Transverse colon (tissue), 4 donors: ENCODE measurements at regions not wholly inside any gene's neighbourhood (a gene's known extent, or its start where the extent isn't known, plus 50 kb on each side); places are given as distances from the start of the nearest gene placed in this dataset.

Experiments
- DNase-seq: peaks from one replicate; pipeline ENCODE4 v3.0.0-alpha.2; 2019
- H3K27ac ChIP-seq, 4 donors: fragments of 200-600 bp; sonication (generic); 2 replicates each; pipeline ENCODE4 v1.5.1; 2016 to 2018; ENCODE audit warnings: inconsistent platforms in 4 of 4
- H3K27me3 ChIP-seq: fragments of 200-600 bp; sonication (generic); 2 replicates; pipeline ENCODE4 v1.5.1; 2017; ENCODE audit warnings: inconsistent platforms
- H3K36me3 ChIP-seq, 4 donors: fragments of 200-600 bp; sonication (generic); 2 replicates each; pipeline ENCODE4 v1.5.1; 2017 to 2019; ENCODE audit warnings: inconsistent platforms in 4 of 4
- H3K4me1 ChIP-seq, 4 donors: fragments of 200-600 bp; sonication (generic); 2 replicates each; pipeline ENCODE4 v1.5.1; 2017 to 2020; ENCODE audit warnings: inconsistent platforms in 4 of 4
- H3K4me3 ChIP-seq, 4 donors: fragments of 200-600 bp; sonication (generic); 1 replicate in 1 of 4; 2 replicates in 3 of 4; pipeline versions ENCODE4 v1.5.1 to v1.6.1; 2017 to 2019; ENCODE audit warnings: inconsistent platforms in 4 of 4
- H3K9me3 ChIP-seq, 2 donors: fragments of 200-600 bp; sonication (generic); 2 replicates each; pipeline ENCODE4 v1.5.1; 2017 to 2019; ENCODE audit warnings: inconsistent platforms in 2 of 2
- EP300 ChIP-seq: sonication (generic); formaldehyde crosslinking; IDR thresholded peaks from one replicate; pipeline ENCODE4 v1.6.1; 2017; ENCODE audit warnings: antibody characterized with exemption, low read depth
- POLR2A ChIP-seq: fragments of 450-650 bp; IDR thresholded peaks from one replicate; pipeline ENCODE4 v1.6.1; 2016; ENCODE audit warnings: antibody characterized with exemption, mild to moderate bottlenecking, moderate library complexity
- POLR2AphosphoS5 ChIP-seq, 3 donors: sonication (generic); formaldehyde crosslinking; IDR thresholded peaks; one replicate each; pipeline ENCODE4 v1.6.1; 2016; ENCODE audit warnings: antibody characterized with exemption in 3 of 3
- WGBS, 2 donors: methylation state at CpG; one replicate each; pipeline ENCODE4 v1.1.5; 2018; ENCODE audit warnings: low coverage in 1 of 2; 5-methylcytosine and 5-hydroxymethylcytosine counted together
- in situ Hi-C, 4 donors: fragments of 200-750 bp; cut with MboI; loops; one replicate each; pipeline versions ENCODE4 v1.15.0 to v1.15.1; 2017; ENCODE audit warnings: low sequenced_read_pairs in 3 of 4, low pct_ligation_motif_present in 1 of 4, low pct_unique_long_range_greater_than_20kb in 1 of 4
- intact Hi-C: fragments of 100-400 bp; cut with DNase I; formaldehyde crosslinking; loops from one replicate; pipeline ENCODE4 v1.15.1; 2023; ENCODE audit warnings: low total_unique reads
- TF ChIP-seq, protein P1 (sequence below), 5 experiments: fragments of 200-600 bp in 3 of 5; fragments of 450-650 bp in 2 of 5; sonication (generic) in 3 of 5; IDR thresholded peaks; 1 replicate in 2 of 5; 2 replicates in 3 of 5; pipeline ENCODE4 v1.5.1; 2016 to 2017; ENCODE audit warnings: antibody characterized with exemption in 5 of 5, inconsistent platforms in 3 of 5, mild to moderate bottlenecking in 2 of 5, moderate library complexity in 1 of 5

DNA sequence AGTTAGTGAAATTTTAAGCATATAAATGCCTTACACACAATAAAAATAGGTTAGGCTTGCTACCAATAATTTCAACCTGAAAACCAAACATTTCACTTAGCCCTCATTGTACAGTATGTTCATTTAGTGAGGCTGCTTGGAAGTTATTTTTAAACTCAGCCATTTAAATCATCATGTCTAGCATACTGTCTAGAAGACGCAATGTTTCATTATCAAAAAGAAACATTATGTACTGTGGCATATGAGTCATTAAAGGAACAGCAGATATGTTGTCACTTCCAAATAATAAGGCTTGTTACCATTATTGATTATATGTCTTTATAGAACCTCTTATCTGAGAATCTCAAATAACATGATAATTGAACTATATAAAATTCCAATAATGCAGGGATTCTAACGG is 304.7 kb downstream of the RMST start:
- H3K36me3 ChIP-seq, result no peaks in the 10 kb centered on the region
- TF ChIP-seq POLR2AphosphoS5 (IDR thresholded peaks at IDR 0.05), result no peak
- TF ChIP-seq, protein P1, sequence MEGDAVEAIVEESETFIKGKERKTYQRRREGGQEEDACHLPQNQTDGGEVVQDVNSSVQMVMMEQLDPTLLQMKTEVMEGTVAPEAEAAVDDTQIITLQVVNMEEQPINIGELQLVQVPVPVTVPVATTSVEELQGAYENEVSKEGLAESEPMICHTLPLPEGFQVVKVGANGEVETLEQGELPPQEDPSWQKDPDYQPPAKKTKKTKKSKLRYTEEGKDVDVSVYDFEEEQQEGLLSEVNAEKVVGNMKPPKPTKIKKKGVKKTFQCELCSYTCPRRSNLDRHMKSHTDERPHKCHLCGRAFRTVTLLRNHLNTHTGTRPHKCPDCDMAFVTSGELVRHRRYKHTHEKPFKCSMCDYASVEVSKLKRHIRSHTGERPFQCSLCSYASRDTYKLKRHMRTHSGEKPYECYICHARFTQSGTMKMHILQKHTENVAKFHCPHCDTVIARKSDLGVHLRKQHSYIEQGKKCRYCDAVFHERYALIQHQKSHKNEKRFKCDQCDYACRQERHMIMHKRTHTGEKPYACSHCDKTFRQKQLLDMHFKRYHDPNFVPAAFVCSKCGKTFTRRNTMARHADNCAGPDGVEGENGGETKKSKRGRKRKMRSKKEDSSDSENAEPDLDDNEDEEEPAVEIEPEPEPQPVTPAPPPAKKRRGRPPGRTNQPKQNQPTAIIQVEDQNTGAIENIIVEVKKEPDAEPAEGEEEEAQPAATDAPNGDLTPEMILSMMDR (IDR thresholded peaks at IDR 0.05), result no peak
- no peak for TF ChIP-seq EP300
- no peak for TF ChIP-seq POLR2A
- 56 to 68% methylated on average over 2 of the region's 2 CpGs for WGBS, 2 donors
- in situ Hi-C loops (no loop called here), intact Hi-C loops (no loop called here)
- no peak overlapping the region for H3K4me3 ChIP-seq
- H3K4me1 ChIP-seq, result no peaks in the 10 kb centered on the region
- no peak for DNase-seq
- H3K9me3 ChIP-seq, result no peaks in the 10 kb centered on the region
- no peak overlapping the region for H3K27ac ChIP-seq
- no peaks in the 10 kb centered on the region for H3K27me3 ChIP-seq

DNA sequence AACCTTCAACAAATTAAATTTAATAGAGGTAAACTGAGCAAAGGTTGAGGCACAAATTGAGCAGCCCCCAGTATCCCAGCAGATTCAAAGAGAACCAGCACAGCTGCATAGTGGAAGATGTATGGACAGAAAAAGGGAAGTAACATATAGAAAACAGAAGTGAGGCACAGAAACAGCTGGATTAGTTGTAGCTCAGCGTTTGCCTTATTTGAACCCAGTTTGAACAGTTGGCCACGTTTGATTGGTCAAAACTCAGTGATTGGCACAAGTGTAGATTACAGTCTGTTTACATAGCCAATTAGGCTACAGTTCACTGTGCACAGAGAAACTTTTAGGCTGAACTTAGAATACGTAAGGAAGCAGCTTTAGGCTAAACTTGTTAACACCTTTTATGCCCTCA is 315.5 kb downstream of the RMST start:
- TF ChIP-seq, protein P1 (IDR thresholded peaks at IDR 0.05), result no peak
- TF ChIP-seq POLR2A (no peak), EP300 (no peak), POLR2AphosphoS5 (IDR thresholded peaks at IDR 0.05) (no peak)
- Histone ChIP-seq H3K4me3 (no peak overlapping the region), H3K9me3 (peaks cover 3 to 7% of the 10 kb centered on the region in 2 donors), H3K4me1 (no peaks in the 10 kb centered on the region), H3K27me3 (no peaks in the 10 kb centered on the region), H3K27ac (no peak overlapping the region), H3K36me3 (no peaks in the 10 kb centered on the region)
- intact Hi-C loops, result no loop called here
- no peak for DNase-seq
- in situ Hi-C loops, result no loop called here
- 66 to 69% methylated on average over 3 of the region's 3 CpGs for WGBS, 2 donors

DNA sequence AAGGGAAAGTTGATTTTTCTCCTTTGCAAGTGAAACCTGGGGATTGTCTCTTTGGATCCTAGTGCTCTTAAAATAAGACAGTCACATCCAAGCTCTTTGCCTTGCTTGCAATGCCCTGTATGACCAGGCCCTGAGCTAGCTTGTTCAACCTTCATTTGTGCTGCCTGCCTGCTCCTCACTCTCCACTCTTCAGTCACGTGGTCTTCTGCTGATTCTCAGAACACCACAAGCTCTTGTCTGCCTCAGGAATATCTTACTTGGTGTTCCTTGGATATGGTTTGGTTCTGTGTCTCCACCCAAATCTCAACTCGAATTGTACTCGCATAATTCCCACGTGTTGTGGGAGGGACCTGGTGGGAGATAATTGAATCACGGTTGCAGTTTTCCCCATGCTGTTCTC is 318.7 kb downstream of the RMST start:
- WGBS, 2 donors, result 79 to 93% methylated on average over 3 to 5 of the region's 5 CpGs
- no peaks in the 10 kb centered on the region for H3K36me3 ChIP-seq
- no peak for DNase-seq
- in situ Hi-C loops, result no loop called here
- intact Hi-C loops, result no loop called here
- no peak overlapping the region for H3K27ac ChIP-seq
- TF ChIP-seq, protein P1 (IDR thresholded peaks at IDR 0.05), result no peak
- TF ChIP-seq POLR2A, result no peak
- no peak for TF ChIP-seq POLR2AphosphoS5 (IDR thresholded peaks at IDR 0.05)
- TF ChIP-seq EP300, result no peak
- no peaks in the 10 kb centered on the region for H3K9me3 ChIP-seq
- H3K4me1 ChIP-seq, result no peaks in the 10 kb centered on the region
- no peaks in the 10 kb centered on the region for H3K27me3 ChIP-seq
- H3K4me3 ChIP-seq, result no peak overlapping the region

DNA sequence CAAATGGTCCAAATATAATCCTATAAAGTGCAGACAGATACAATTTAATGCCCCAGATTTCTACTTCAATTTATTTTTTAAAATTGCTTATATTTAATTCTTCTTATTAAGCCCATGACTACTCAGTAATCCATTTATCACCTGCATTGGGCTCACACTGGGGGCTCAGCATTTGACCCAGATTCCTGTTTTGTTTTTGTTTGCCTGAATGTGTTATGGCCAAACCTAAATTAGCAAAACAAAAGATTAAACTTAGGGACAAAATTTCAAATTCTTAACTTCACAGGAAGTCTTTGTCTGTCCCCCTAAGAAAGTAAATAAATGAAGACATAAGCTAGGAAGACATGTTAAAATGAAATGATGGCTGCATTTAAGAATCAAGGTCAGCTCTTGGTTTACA is 322.3 kb downstream of the RMST start:
- in situ Hi-C loops (no loop called here), intact Hi-C loops (no loop called here)
- no peaks in the 10 kb centered on the region for H3K9me3 ChIP-seq
- H3K27me3 ChIP-seq, result no peaks in the 10 kb centered on the region
- no peak overlapping the region for H3K27ac ChIP-seq
- no peaks in the 10 kb centered on the region for H3K36me3 ChIP-seq
- DNase-seq, result no peak
- TF ChIP-seq POLR2A (no peak), EP300 (no peak), POLR2AphosphoS5 (IDR thresholded peaks at IDR 0.05) (no peak)
- TF ChIP-seq, protein P1 (IDR thresholded peaks at IDR 0.05), result no peak
- no peak overlapping the region for H3K4me3 ChIP-seq
- H3K4me1 ChIP-seq, result no peaks in the 10 kb centered on the region
